ENCODE measurements at regions not wholly inside any gene's neighbourhood (a gene's known extent, or its start where the extent isn't known, plus 50 kb on each side); places are given as distances from the start of the nearest gene placed in this dataset.

GRCh38 chr21:43364261-43364510 is 62.7 kb downstream of the SIK1 start:
- Mint-ChIP-seq H3K9me3 (ENCODE audit: low read depth, unreplicated experiment) (no peaks in the 10 kb centered on the region), H3K27ac (ENCODE audit: unreplicated experiment) (no peak overlapping the region), H3K27me3 (ENCODE audit: unreplicated experiment) (no peaks in the 10 kb centered on the region), H3K4me1 (ENCODE audit: low read depth, unreplicated experiment) (peaks cover 5% of the 10 kb centered on the region), H3K4me3 (ENCODE audit: low read depth, unreplicated experiment) (no peak overlapping the region), H3K36me3 (ENCODE audit: insufficient read depth, unreplicated experiment) (peaks cover 3% of the 10 kb centered on the region)
- no TSS peak for BruUV-seq (replicated peaks)
- intact Hi-C loops (cut with micrococcal nuclease; ENCODE audit: unreplicated experiment), result no loop called here
- CTCF ChIA-PET, result no interaction called here
- DNase-seq, result no peak
- TF ChIP-seq CTCF (IDR thresholded peaks at IDR 0.05; ENCODE audit: unreplicated experiment), result no peak

- DNase-seq, result no peak
- intact Hi-C loops (cut with micrococcal nuclease; ENCODE audit: unreplicated experiment), result no loop called here
- Mint-ChIP-seq H3K27ac (ENCODE audit: unreplicated experiment) (no peak overlapping the region), H3K27me3 (ENCODE audit: unreplicated experiment) (no peaks in the 10 kb centered on the region), H3K4me3 (ENCODE audit: low read depth, unreplicated experiment) (no peak overlapping the region), H3K9me3 (ENCODE audit: low read depth, unreplicated experiment) (no peaks in the 10 kb centered on the region), H3K36me3 (ENCODE audit: insufficient read depth, unreplicated experiment) (peaks cover 3% of the 10 kb centered on the region), H3K4me1 (ENCODE audit: low read depth, unreplicated experiment) (peaks cover 5% of the 10 kb centered on the region)
- CTCF ChIA-PET, result no interaction called here
- no peak for TF ChIP-seq CTCF (IDR thresholded peaks at IDR 0.05; ENCODE audit: unreplicated experiment)
- BruUV-seq (replicated peaks), result no TSS peak
These were observed 63.2 kb downstream of the SIK1 start for GRCh38 chr21:43363506-43364260.

GRCh38 chr21:43362915-43363314 is 64.0 kb downstream of the SIK1 start:
- intact Hi-C loops (cut with micrococcal nuclease; ENCODE audit: unreplicated experiment), result no loop called here
- Mint-ChIP-seq H3K36me3 (ENCODE audit: insufficient read depth, unreplicated experiment) (peaks cover 3% of the 10 kb centered on the region), H3K9me3 (ENCODE audit: low read depth, unreplicated experiment) (no peaks in the 10 kb centered on the region), H3K27me3 (ENCODE audit: unreplicated experiment) (no peaks in the 10 kb centered on the region), H3K4me3 (ENCODE audit: low read depth, unreplicated experiment) (no peak overlapping the region), H3K27ac (ENCODE audit: unreplicated experiment) (no peak overlapping the region), H3K4me1 (ENCODE audit: low read depth, unreplicated experiment) (peaks cover 5% of the 10 kb centered on the region)
- no TSS peak for BruUV-seq (replicated peaks)
- TF ChIP-seq CTCF (IDR thresholded peaks at IDR 0.05; ENCODE audit: unreplicated experiment), result no peak
- CTCF ChIA-PET, result no interaction called here
- no peak for DNase-seq

- no peak for TF ChIP-seq CTCF (IDR thresholded peaks at IDR 0.05; ENCODE audit: unreplicated experiment)
- CTCF ChIA-PET, result no interaction called here
- Mint-ChIP-seq H3K9me3 (ENCODE audit: low read depth, unreplicated experiment) (no peaks in the 10 kb centered on the region), H3K4me1 (ENCODE audit: low read depth, unreplicated experiment) (peaks cover 5% of the 10 kb centered on the region), H3K4me3 (ENCODE audit: low read depth, unreplicated experiment) (no peak overlapping the region), H3K27ac (ENCODE audit: unreplicated experiment) (no peak overlapping the region), H3K27me3 (ENCODE audit: unreplicated experiment) (no peaks in the 10 kb centered on the region), H3K36me3 (ENCODE audit: insufficient read depth, unreplicated experiment) (peaks cover 3% of the 10 kb centered on the region)
- no TSS peak for BruUV-seq (replicated peaks)
- no peak for DNase-seq
- intact Hi-C loops (cut with micrococcal nuclease; ENCODE audit: unreplicated experiment), result no loop called here
These were observed 64.6 kb downstream of the SIK1 start for GRCh38 chr21:43362321-43362791.

Measured in Calu3 (cell line).